GM23338 (cell line): ENCODE measurements at regions not wholly inside any gene's neighbourhood (a gene's known extent, or its start where the extent isn't known, plus 50 kb on each side); places are given as distances from the start of the nearest gene placed in this dataset.

ENCODE experiments used
- ATAC-seq: fragments of 200-7000 bp; cut with Tn5 transposase; 3 replicates; pipeline ENCODE4 v1.9.1; 2020
- DNase-seq: peaks from one replicate; pipeline ENCODE4 v3.0.0-alpha.2; 2015; ENCODE audit warnings: low spot score
- H2AFZ ChIP-seq: fragments of 200-600 bp; sonication (generic); 2 replicates; pipeline ENCODE4 v1.8.0; 2016; ENCODE audit warnings: antibody characterized with exemption, mild to moderate bottlenecking, moderate library complexity
- H3F3A ChIP-seq: fragments of 200-600 bp; sonication (generic); replicated peaks from 2 replicates; pipeline ENCODE4 v1.8.0; 2017; ENCODE audit warnings: antibody characterized with exemption, mixed run types, low read depth
- H3K27ac ChIP-seq: fragments of 200-600 bp; sonication (generic); 2 replicates; pipeline ENCODE4 v1.6.1; 2016; ENCODE audit warnings: low read depth
- H3K27me3 ChIP-seq: fragments of 200-600 bp; sonication (generic); 2 replicates; pipeline ENCODE4 v1.8.0; 2016; ENCODE audit warnings: mild to moderate bottlenecking, mixed run types, moderate library complexity; ENCODE audit not compliant: insufficient read depth
- H3K36me3 ChIP-seq: fragments of 200-600 bp; sonication (generic); 2 replicates; pipeline ENCODE4 v1.8.0; 2016; ENCODE audit warnings: mild to moderate bottlenecking; ENCODE audit not compliant: insufficient read depth
- H3K4me1 ChIP-seq: fragments of 200-600 bp; sonication (generic); 2 replicates; pipeline ENCODE4 v1.8.0; 2016; ENCODE audit warnings: mild to moderate bottlenecking, moderate library complexity; ENCODE audit not compliant: insufficient read depth
- H3K4me2 ChIP-seq: fragments of 200-600 bp; sonication (generic); 2 replicates; pipeline ENCODE4 v1.7.1; 2017; ENCODE audit warnings: mixed run types
- H3K4me3 ChIP-seq: fragments of 200-600 bp; sonication (generic); 2 replicates; pipeline ENCODE4 v1.6.1; 2016; ENCODE audit warnings: mixed run types
- H3K79me2 ChIP-seq: fragments of 200-600 bp; sonication (generic); replicated peaks from 2 replicates; pipeline ENCODE4 v1.8.0; 2017; ENCODE audit warnings: mild to moderate bottlenecking; ENCODE audit not compliant: insufficient read depth
- H3K9me2 ChIP-seq: fragments of 200-600 bp; sonication (generic); 2 replicates; pipeline ENCODE4 v1.8.0; 2017; ENCODE audit not compliant: insufficient read depth
- H4K20me1 ChIP-seq: fragments of 200-600 bp; sonication (generic); replicated peaks from 2 replicates; pipeline ENCODE4 v1.8.0; 2017; ENCODE audit warnings: mild to moderate bottlenecking; ENCODE audit not compliant: insufficient read depth
- H3K27ac Mint-ChIP-seq: 2 replicates; pipeline ENCODE4 v1.8.0; 2020; ENCODE audit warnings: inconsistent platforms, mild to moderate bottlenecking, moderate library complexity, mixed read lengths
- H3K27me3 Mint-ChIP-seq: 3 replicates; pipeline ENCODE4 v1.8.0; 2022; ENCODE audit warnings: low read depth, mild to moderate bottlenecking, moderate library complexity, mixed read lengths, inconsistent platforms; ENCODE audit not compliant: insufficient read depth, poor library complexity
- H3K36me3 Mint-ChIP-seq: 3 replicates; pipeline ENCODE4 v1.8.0; 2021; ENCODE audit warnings: low read depth, mild to moderate bottlenecking, inconsistent platforms, moderate library complexity, mixed read lengths
- H3K4me1 Mint-ChIP-seq: 3 replicates; pipeline ENCODE4 v1.8.0; 2020; ENCODE audit warnings: mild to moderate bottlenecking, inconsistent platforms, mixed read lengths
- H3K4me3 Mint-ChIP-seq: 3 replicates; pipeline ENCODE4 v1.8.0; 2021; ENCODE audit warnings: moderate library complexity, mild to moderate bottlenecking, inconsistent platforms, mixed read lengths
- H3K9me3 Mint-ChIP-seq: 3 replicates; pipeline ENCODE4 v1.8.0; 2020; ENCODE audit warnings: moderate library complexity, mild to moderate bottlenecking, inconsistent platforms, mixed read lengths
- CREB1 ChIP-seq: fragments of 250-450 bp; sonication (Bioruptor Pico); IDR thresholded peaks from 2 replicates; pipeline ENCODE4 v1.5.0; 2020; ENCODE audit warnings: low read depth, mild to moderate bottlenecking, moderate library complexity
- EZH2 ChIP-seq: fragments of 200-600 bp; sonication (generic); IDR thresholded peaks from one replicate; pipeline ENCODE4 v1.8.0; 2017; ENCODE audit warnings: antibody characterized with exemption, mild to moderate bottlenecking, low read depth; ENCODE audit not compliant: unreplicated experiment
- EZH2phosphoT487 ChIP-seq: fragments of 200-600 bp; sonication (generic); IDR thresholded peaks from one replicate; pipeline ENCODE4 v1.8.1; 2018; ENCODE audit warnings: antibody characterized with exemption; ENCODE audit not compliant: unreplicated experiment
- JUNB ChIP-seq: IDR thresholded peaks from one replicate; pipeline ENCODE4 v1.6.1; 2016; ENCODE audit warnings: antibody characterized with exemption; ENCODE audit not compliant: unreplicated experiment
- NANOG ChIP-seq: IDR thresholded peaks from 2 replicates; pipeline ENCODE4 v1.6.1; 2016; ENCODE audit warnings: antibody characterized with exemption, borderline replicate concordance
- POLR2AphosphoS5 ChIP-seq: IDR thresholded peaks from 2 replicates; pipeline ENCODE4 v1.6.1; 2016; ENCODE audit warnings: antibody characterized with exemption, low read depth
- REST ChIP-seq: IDR thresholded peaks from one replicate; pipeline ENCODE4 v1.6.1; 2018; ENCODE audit warnings: antibody characterized with exemption; ENCODE audit not compliant: unreplicated experiment
- STAT1 ChIP-seq: IDR thresholded peaks from one replicate; pipeline ENCODE4 v1.6.1; 2016; ENCODE audit warnings: antibody characterized with exemption; ENCODE audit not compliant: unreplicated experiment
- ZNF114 ChIP-seq: fragments of 250-450 bp; sonication (Bioruptor Pico); IDR thresholded peaks from 2 replicates; pipeline ENCODE4 v1.5.0; 2020; ENCODE audit warnings: mild to moderate bottlenecking, moderate library complexity
- ZNF331 ChIP-seq: fragments of 250-450 bp; sonication (Bioruptor Pico); IDR thresholded peaks from 2 replicates; pipeline ENCODE4 v1.5.0; 2020; ENCODE audit warnings: low read depth, mild to moderate bottlenecking, moderate library complexity

GRCh38 chr10:128709686-128710085 is 583.5 kb upstream of the MKI67 start (continued):
- TF ChIP-seq REST (no peak), POLR2AphosphoS5 (no peak), CREB1 (CRISPR knock-in tag) (no peak), NANOG (no peak), ZNF114 (CRISPR knock-in tag) (no peak), STAT1 (no peak), JUNB (no peak), EZH2phosphoT487 (no peak), ZNF331 (CRISPR knock-in tag) (no peak)

GRCh38 chr10:128710098-128710797 is 584.0 kb upstream of the MKI67 start:
- no peaks in the 10 kb centered on the region for H3K36me3 ChIP-seq
- peak overlapping the region; percentile 40; the same call in 1 of the 2 replicates for H3K4me3 ChIP-seq
- Mint-ChIP-seq H3K9me3 (no peaks in the 10 kb centered on the region; the same call in 2 of the 3 replicates), H3K4me3 (no peak overlapping the region), H3K36me3 (no peaks in the 10 kb centered on the region), H3K4me1 (peaks cover 17% of the 10 kb centered on the region), H3K27me3 (peaks cover 7% of the 10 kb centered on the region), H3K27ac (no peak overlapping the region)
- no peaks in the 10 kb centered on the region for H4K20me1 ChIP-seq
- H3K4me1 ChIP-seq: peaks cover 7% of the 10 kb centered on the region; the same call in 1 of the 2 replicates
- H3K4me2 ChIP-seq: peak overlapping the region; percentile 67
- DNase-seq: peak; percentile 67
- H3K27ac ChIP-seq: no peak overlapping the region
- H3F3A ChIP-seq: no peaks in the 10 kb centered on the region
- H2AFZ ChIP-seq: peak overlapping the region; percentile 96
- no peaks in the 10 kb centered on the region for H3K27me3 ChIP-seq
- peaks cover 4% of the 10 kb centered on the region; the same call in 1 of the 2 replicates for H3K9me2 ChIP-seq
- no peak for TF ChIP-seq JUNB
- ATAC-seq: peak; percentile 89
- no peaks in the 10 kb centered on the region for H3K79me2 ChIP-seq

- Histone ChIP-seq H3K4me1 (peaks cover 10% of the 10 kb centered on the region; the same call in 1 of the 2 replicates), H3K27me3 (no peaks in the 10 kb centered on the region), H3K4me3 (no peak overlapping the region), H3K36me3 (no peaks in the 10 kb centered on the region), H3F3A (no peaks in the 10 kb centered on the region), H3K4me2 (no peak overlapping the region), H4K20me1 (no peaks in the 10 kb centered on the region), H2AFZ (peak overlapping the region; percentile 96), H3K79me2 (no peaks in the 10 kb centered on the region), H3K9me2 (peaks cover 4% of the 10 kb centered on the region; the same call in 1 of the 2 replicates), H3K27ac (no peak overlapping the region)
- TF ChIP-seq EZH2phosphoT487 (no peak), EZH2 (no peak)
- no peak overlapping the region for H3K4me3 Mint-ChIP-seq
- H3K36me3 Mint-ChIP-seq: no peaks in the 10 kb centered on the region
- H3K9me3 Mint-ChIP-seq: no peaks in the 10 kb centered on the region
- H3K27me3 Mint-ChIP-seq: peaks cover 7% of the 10 kb centered on the region
- H3K4me1 Mint-ChIP-seq: peaks cover 22% of the 10 kb centered on the region
- H3K27ac Mint-ChIP-seq: no peak overlapping the region
- no peak for ATAC-seq
- DNase-seq: no peak
These were observed 584.6 kb upstream of the MKI67 start for GRCh38 chr10:128710798-128711183.
